ENCODE measurements at regions not wholly inside any gene's neighbourhood (a gene's known extent, or its start where the extent isn't known, plus 50 kb on each side); places are given as distances from the start of the nearest gene placed in this dataset.

DNA sequence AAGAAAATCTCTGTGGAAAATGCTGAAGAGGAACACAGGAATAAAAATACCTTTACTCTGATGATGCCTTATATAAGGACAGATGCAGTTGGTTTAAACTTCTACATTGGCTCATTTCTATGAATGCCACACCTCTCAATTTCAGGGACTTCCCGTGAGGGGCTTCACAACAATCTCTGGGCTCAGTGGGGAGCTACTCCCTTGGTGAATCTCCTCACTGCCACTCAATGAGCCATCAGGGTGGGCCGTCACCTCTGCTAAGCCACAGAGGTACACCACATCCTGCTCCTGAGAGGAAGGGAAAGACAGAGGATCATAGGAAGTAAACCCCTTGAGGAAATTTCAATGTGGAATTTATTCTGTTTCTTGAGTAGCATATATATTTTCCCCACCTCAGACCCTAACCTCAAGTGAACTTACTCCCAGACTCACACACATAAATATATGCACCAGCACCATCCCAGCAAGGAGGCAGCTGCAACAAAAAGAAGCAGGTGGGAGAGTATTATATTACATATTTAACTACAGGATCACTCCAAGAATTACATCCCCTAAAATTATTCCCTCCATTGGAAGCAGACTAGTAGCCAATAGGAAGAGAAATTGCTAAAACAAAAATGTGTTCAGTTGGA lies 63.3 kb upstream of the PRSS1 start:
- TF ChIP-seq, protein P1, sequence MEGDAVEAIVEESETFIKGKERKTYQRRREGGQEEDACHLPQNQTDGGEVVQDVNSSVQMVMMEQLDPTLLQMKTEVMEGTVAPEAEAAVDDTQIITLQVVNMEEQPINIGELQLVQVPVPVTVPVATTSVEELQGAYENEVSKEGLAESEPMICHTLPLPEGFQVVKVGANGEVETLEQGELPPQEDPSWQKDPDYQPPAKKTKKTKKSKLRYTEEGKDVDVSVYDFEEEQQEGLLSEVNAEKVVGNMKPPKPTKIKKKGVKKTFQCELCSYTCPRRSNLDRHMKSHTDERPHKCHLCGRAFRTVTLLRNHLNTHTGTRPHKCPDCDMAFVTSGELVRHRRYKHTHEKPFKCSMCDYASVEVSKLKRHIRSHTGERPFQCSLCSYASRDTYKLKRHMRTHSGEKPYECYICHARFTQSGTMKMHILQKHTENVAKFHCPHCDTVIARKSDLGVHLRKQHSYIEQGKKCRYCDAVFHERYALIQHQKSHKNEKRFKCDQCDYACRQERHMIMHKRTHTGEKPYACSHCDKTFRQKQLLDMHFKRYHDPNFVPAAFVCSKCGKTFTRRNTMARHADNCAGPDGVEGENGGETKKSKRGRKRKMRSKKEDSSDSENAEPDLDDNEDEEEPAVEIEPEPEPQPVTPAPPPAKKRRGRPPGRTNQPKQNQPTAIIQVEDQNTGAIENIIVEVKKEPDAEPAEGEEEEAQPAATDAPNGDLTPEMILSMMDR (conservative IDR thresholded peaks at IDR 0.05; ENCODE audit: low read depth, low read length), result no peak
- no peak for TF ChIP-seq EZH2 (IDR thresholded peaks at IDR 0.05; ENCODE audit: borderline replicate concordance, low read depth, low read length, poor library complexity, severe bottlenecking)
